SU-DHL-6 (cell line): ENCODE measurements at regions not wholly inside any gene's neighbourhood (a gene's known extent, or its start where the extent isn't known, plus 50 kb on each side); places are given as distances from the start of the nearest gene placed in this dataset.

Source experiments
- CTCF ChIP-seq: fragments of 200-600 bp; sonication (generic); IDR thresholded peaks from one replicate; pipeline ENCODE4 v1.5.1; 2017; ENCODE audit warnings: antibody characterized with exemption, mild to moderate bottlenecking, low read length, moderate library complexity; ENCODE audit not compliant: insufficient read depth, poor library complexity, severe bottlenecking
- EZH2phosphoT487 ChIP-seq: fragments of 200-600 bp; sonication (generic), shearing (Covaris generic); conservative IDR thresholded peaks from 2 replicates; pipeline ENCODE4 v1.6.1; 2018; ENCODE audit warnings: mild to moderate bottlenecking, antibody characterized with exemption, low read length, moderate library complexity, mixed read lengths

DNA sequence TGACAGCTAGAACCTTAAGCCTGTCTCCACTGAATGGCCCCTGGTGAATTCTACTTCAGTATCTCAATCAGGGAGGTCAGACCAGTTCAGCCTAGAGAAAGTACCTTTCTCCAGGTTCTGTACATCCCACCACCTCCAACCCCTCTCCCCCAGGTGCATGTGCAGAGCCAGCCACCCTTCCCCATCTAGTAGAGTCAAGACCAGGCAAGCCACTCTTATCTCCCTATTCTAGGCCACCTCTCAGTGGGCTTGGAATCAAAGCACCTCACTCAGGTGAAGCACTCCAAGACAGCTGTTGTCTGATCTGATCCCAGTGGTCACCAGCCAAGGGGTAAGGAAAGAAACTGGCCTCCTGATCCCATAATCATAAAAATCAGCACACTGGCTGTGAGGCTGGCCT, 340.9 kb downstream of the BCL11B start:
- TF ChIP-seq CTCF (no peak), EZH2phosphoT487 (no peak)
